MM.1S (cell line): ENCODE measurements at regions not wholly inside any gene's neighbourhood (a gene's known extent, or its start where the extent isn't known, plus 50 kb on each side); places are given as distances from the start of the nearest gene placed in this dataset.

ENCODE experiments used
- EZH2 ChIP-seq: fragments of 300-600 bp; sonication (generic); optimal IDR thresholded peaks from 2 replicates; pipeline ENCODE3; 2017; ENCODE audit warnings: low read depth, mild to moderate bottlenecking, antibody characterized with exemption, low read length, mixed read lengths
- EZH2phosphoT487 ChIP-seq: fragments of 300-600 bp; sonication (generic); IDR thresholded peaks from 2 replicates; pipeline ENCODE4 v1.6.1; 2018; ENCODE audit warnings: antibody characterized with exemption, low read length
- TF ChIP-seq, protein P1 (sequence below): fragments of 300-600 bp; sonication (generic); IDR thresholded peaks from 2 replicates; pipeline ENCODE4 v1.5.1; 2016; ENCODE audit warnings: antibody characterized with exemption, low read length, mixed read lengths

DNA sequence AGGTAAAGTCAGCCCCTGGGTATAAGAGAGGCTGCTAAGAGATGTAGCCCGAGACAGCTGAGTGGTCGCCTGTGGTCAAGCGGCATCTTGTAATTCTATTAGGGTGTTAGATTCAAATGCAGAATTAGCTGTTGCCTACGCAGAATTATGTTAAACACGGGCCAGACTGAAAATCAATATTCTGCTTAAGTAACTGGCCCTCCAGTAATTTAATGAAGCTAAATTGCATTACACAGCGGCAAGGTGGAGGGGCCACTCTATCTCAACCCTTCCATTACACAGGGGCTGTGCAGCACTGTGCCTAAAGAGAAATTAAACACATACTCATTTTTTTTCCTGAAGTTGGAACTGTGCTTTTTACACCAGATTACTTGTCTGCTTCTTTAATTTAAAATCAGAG is 448.5 kb upstream of the MGMT start:
- TF ChIP-seq, protein P1, sequence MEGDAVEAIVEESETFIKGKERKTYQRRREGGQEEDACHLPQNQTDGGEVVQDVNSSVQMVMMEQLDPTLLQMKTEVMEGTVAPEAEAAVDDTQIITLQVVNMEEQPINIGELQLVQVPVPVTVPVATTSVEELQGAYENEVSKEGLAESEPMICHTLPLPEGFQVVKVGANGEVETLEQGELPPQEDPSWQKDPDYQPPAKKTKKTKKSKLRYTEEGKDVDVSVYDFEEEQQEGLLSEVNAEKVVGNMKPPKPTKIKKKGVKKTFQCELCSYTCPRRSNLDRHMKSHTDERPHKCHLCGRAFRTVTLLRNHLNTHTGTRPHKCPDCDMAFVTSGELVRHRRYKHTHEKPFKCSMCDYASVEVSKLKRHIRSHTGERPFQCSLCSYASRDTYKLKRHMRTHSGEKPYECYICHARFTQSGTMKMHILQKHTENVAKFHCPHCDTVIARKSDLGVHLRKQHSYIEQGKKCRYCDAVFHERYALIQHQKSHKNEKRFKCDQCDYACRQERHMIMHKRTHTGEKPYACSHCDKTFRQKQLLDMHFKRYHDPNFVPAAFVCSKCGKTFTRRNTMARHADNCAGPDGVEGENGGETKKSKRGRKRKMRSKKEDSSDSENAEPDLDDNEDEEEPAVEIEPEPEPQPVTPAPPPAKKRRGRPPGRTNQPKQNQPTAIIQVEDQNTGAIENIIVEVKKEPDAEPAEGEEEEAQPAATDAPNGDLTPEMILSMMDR: no peak
- TF ChIP-seq EZH2 (no peak), EZH2phosphoT487 (no peak)
